Neural cell (in vitro differentiated cells): ENCODE measurements at regions not wholly inside any gene's neighbourhood (a gene's known extent, or its start where the extent isn't known, plus 50 kb on each side); places are given as distances from the start of the nearest gene placed in this dataset.

Experiments used
- H2AFZ ChIP-seq: fragments of 200-600, 300-800 bp; sonication (generic), shearing (Covaris generic); 2 replicates; pipeline ENCODE4 v1.6.0; 2014; ENCODE audit warnings: low read depth, mild to moderate bottlenecking, antibody characterized with exemption, low read length, moderate library complexity
- H3F3A ChIP-seq: fragments of 200-600 bp; shearing (Covaris generic); 2 replicates; pipeline ENCODE4 v1.6.1; 2016; ENCODE audit warnings: mild to moderate bottlenecking, moderate library complexity, mixed read lengths, antibody characterized with exemption, low read length; ENCODE audit not compliant: insufficient read depth, poor library complexity, severe bottlenecking
- H3K27ac ChIP-seq: fragments of 200-600, 300-800 bp; sonication (generic), shearing (Covaris generic); 2 replicates; pipeline ENCODE4 v1.5.1; 2014; ENCODE audit warnings: mild to moderate bottlenecking, low read length, moderate library complexity
- H3K27me3 ChIP-seq: fragments of 300-800, 200-600 bp; sonication (generic), shearing (Covaris generic); 2 replicates; pipeline ENCODE4 v1.6.0; 2014; ENCODE audit warnings: mild to moderate bottlenecking, low read depth, low read length, moderate library complexity; ENCODE audit not compliant: insufficient read depth
- H3K36me3 ChIP-seq: fragments of 300-800, 200-600 bp; sonication (generic), shearing (Covaris generic); 2 replicates; pipeline ENCODE4 v1.5.1; 2014; ENCODE audit warnings: mild to moderate bottlenecking, antibody characterized with exemption, low read length, moderate library complexity; ENCODE audit not compliant: insufficient read depth
- H3K4me2 ChIP-seq: fragments of 300-800, 200-600 bp; sonication (generic), shearing (Covaris generic); 2 replicates; pipeline ENCODE4 v1.6.0; 2014; ENCODE audit warnings: mild to moderate bottlenecking, low read length
- H3K4me3 ChIP-seq: fragments of 300-800, 200-600 bp; sonication (generic), shearing (Covaris generic); 2 replicates; pipeline ENCODE4 v1.5.1; 2014; ENCODE audit warnings: mild to moderate bottlenecking, low read length, moderate library complexity
- H3K79me2 ChIP-seq: fragments of 200-600 bp; shearing (Covaris generic); replicated peaks from 2 replicates; pipeline ENCODE4 v1.6.0; 2014; ENCODE audit warnings: mild to moderate bottlenecking, low read length, moderate library complexity; ENCODE audit not compliant: insufficient read depth
- H3K9ac ChIP-seq: fragments of 300-800, 200-600 bp; sonication (generic), shearing (Covaris generic); 2 replicates; pipeline ENCODE4 v1.6.1; 2016; ENCODE audit warnings: mild to moderate bottlenecking, low read length, mixed read lengths
- H3K9me2 ChIP-seq: fragments of 200-600 bp; shearing (Covaris generic); 2 replicates; pipeline ENCODE4 v1.6.1; 2016; ENCODE audit warnings: mild to moderate bottlenecking, low read length, mixed read lengths; ENCODE audit not compliant: insufficient read depth
- H3K9me3 ChIP-seq: fragments of 200-600, 300-800 bp; sonication (generic), shearing (Covaris generic); 2 replicates; pipeline ENCODE4 v1.6.1; 2016; ENCODE audit warnings: mild to moderate bottlenecking, mixed run types, low read length, moderate library complexity, mixed read lengths
- H4K20me1 ChIP-seq: fragments of 200-600 bp; shearing (Covaris generic); 2 replicates; pipeline ENCODE4 v1.6.1; 2016; ENCODE audit warnings: mild to moderate bottlenecking, mixed run types; ENCODE audit not compliant: insufficient read depth
- EP300 ChIP-seq: fragments of 450-650 bp; conservative IDR thresholded peaks from 2 replicates; pipeline ENCODE4 v1.6.1; 2014; ENCODE audit warnings: antibody characterized with exemption, mild to moderate bottlenecking, moderate library complexity; ENCODE audit not compliant: poor library complexity, severe bottlenecking
- EZH2 ChIP-seq: fragments of 200-600, 300-800 bp; shearing (Covaris generic), sonication (generic); IDR thresholded peaks from 2 replicates; pipeline ENCODE4 v1.6.1; 2014; ENCODE audit warnings: antibody characterized with exemption, low read length, borderline replicate concordance, mild to moderate bottlenecking; ENCODE audit not compliant: insufficient read depth, poor library complexity, severe bottlenecking
- MXI1 ChIP-seq: fragments of 450-650 bp; conservative IDR thresholded peaks from 2 replicates; pipeline ENCODE4 v1.6.1; 2014; ENCODE audit warnings: antibody characterized with exemption, mild to moderate bottlenecking; ENCODE audit not compliant: poor library complexity, severe bottlenecking
- POLR2AphosphoS5 ChIP-seq: IDR thresholded peaks from 2 replicates; pipeline ENCODE4 v1.6.1; 2012
- RAD21 ChIP-seq: fragments of 450-650 bp; conservative IDR thresholded peaks from 2 replicates; pipeline ENCODE4 v1.6.1; 2014; ENCODE audit warnings: antibody characterized with exemption, mild to moderate bottlenecking, moderate library complexity
- SMC3 ChIP-seq: fragments of 450-650 bp; conservative IDR thresholded peaks from 2 replicates; pipeline ENCODE4 v1.6.1; 2014; ENCODE audit warnings: antibody characterized with exemption, mild to moderate bottlenecking, moderate library complexity; ENCODE audit not compliant: poor library complexity
- TAF1 ChIP-seq: IDR thresholded peaks from 2 replicates; pipeline ENCODE4 v1.6.1; 2012; ENCODE audit warnings: low read depth
- TF ChIP-seq, protein P1 (sequence below): IDR thresholded peaks from 2 replicates; pipeline ENCODE4 v1.6.1; 2012; ENCODE audit warnings: borderline replicate concordance
- TF ChIP-seq, protein P2 (sequence below): fragments of 450-650 bp; IDR thresholded peaks from 2 replicates; pipeline ENCODE4 v1.5.1; 2014; ENCODE audit warnings: antibody characterized with exemption, mild to moderate bottlenecking, moderate library complexity; ENCODE audit not compliant: poor library complexity, severe bottlenecking

DNA sequence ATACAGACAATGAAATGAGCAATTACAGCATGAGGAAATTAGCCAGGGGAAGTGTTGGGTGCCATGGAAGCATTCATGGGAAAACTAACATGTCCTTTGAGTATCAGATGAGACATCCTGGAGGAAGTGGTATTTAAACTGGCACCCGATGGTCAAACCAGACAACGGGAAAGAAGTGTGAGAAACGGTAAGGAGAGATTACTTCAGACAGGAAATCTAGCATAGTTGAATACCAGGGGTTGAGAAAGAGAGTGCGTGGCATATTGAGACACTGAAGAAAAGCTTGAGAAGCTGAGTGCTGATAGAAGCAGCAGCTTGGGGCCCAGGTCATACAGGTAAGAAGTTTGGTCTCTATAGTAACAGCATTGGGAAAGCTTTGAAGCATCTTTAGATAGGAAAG is 175.3 kb downstream of the C11orf87 start:
- Histone ChIP-seq H3K27me3 (no peaks in the 10 kb centered on the region), H3K9me2 (no peaks in the 10 kb centered on the region), H4K20me1 (no peaks in the 10 kb centered on the region), H3K9ac (no peak overlapping the region), H2AFZ (no peak overlapping the region), H3K9me3 (no peaks in the 10 kb centered on the region), H3K79me2 (no peaks in the 10 kb centered on the region), H3F3A (no peaks in the 10 kb centered on the region), H3K4me3 (no peak overlapping the region), H3K36me3 (no peaks in the 10 kb centered on the region), H3K4me2 (no peak overlapping the region), H3K27ac (no peak overlapping the region)
- no peak for TF ChIP-seq TAF1

DNA sequence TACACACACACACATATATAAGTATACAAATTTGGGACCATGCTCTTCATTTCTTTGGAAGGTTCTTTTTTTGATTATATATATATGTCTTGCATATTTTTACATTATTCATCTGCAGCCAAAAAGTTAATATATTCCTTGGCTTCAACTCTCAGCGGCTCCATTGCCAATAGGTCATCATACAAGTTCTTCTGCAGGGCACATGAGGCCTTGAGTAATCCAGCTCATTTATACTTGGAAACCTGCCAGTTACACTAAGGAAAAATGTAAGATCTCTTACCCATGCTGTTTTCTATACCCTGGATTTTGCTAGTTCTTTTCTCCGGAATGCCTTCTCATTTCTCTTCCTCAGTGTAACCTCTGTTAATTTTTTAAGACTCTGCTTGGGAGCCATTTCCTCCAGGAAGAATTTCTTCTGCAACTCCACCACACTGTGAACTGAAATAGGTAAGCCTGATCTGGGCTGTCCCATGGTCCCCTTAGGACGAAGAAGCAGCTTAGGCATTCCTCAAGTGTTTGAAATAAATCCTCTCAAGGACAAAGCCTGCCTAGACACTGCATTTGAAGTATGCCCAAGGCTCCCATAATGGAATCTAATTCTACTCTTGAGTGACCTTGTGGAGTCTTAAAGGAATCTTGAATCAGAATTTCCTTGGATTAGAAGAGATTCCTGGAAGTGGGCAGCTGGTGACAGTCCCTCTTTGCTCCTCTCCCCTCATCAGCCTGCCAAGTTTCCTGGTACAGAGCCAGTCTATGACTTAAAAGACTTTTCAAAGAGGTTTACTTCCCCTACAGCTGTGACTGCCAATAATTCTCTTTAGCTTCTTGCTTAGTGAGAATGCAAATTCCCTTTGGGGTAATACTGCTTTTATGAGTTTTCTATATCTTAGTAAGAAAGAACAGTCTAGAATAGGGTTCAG is 182.8 kb downstream of the C11orf87 start:
- Histone ChIP-seq H3K79me2 (no peaks in the 10 kb centered on the region), H3K9ac (no peak overlapping the region), H3K27ac (no peak overlapping the region), H3K27me3 (no peaks in the 10 kb centered on the region), H3F3A (no peaks in the 10 kb centered on the region), H3K4me2 (no peak overlapping the region), H2AFZ (no peak overlapping the region), H4K20me1 (no peaks in the 10 kb centered on the region), H3K9me3 (no peaks in the 10 kb centered on the region), H3K4me3 (no peak overlapping the region), H3K36me3 (no peaks in the 10 kb centered on the region), H3K9me2 (no peaks in the 10 kb centered on the region)
- TF ChIP-seq RAD21: no peak
- no peak for TF ChIP-seq POLR2AphosphoS5
- no peak for TF ChIP-seq TAF1
- no peak for TF ChIP-seq EZH2
- TF ChIP-seq SMC3: no peak

DNA sequence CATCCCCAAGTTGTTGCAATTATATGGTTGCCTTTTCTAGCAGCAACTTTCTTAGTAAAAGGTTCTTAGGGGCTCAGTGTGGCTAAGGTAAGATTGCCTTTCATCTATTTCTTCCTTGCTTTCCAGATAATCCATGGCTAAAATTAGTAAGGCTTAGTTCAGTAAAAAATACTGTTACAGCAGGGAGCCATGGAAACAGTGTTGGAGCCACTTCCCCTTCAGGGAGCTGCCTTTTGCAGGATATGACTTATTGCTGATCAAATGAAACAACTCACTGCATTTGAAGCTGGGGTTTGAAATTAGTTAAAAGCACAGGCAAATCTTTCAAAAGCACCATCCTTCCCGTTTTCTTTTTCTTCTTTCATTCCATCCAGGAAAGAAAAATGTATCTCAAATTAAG is 184.3 kb downstream of the C11orf87 start:
- TF ChIP-seq TAF1 (no peak), MXI1 (no peak), RAD21 (no peak), EP300 (no peak), EZH2 (no peak), SMC3 (no peak), POLR2AphosphoS5 (no peak)
- TF ChIP-seq, protein P1, sequence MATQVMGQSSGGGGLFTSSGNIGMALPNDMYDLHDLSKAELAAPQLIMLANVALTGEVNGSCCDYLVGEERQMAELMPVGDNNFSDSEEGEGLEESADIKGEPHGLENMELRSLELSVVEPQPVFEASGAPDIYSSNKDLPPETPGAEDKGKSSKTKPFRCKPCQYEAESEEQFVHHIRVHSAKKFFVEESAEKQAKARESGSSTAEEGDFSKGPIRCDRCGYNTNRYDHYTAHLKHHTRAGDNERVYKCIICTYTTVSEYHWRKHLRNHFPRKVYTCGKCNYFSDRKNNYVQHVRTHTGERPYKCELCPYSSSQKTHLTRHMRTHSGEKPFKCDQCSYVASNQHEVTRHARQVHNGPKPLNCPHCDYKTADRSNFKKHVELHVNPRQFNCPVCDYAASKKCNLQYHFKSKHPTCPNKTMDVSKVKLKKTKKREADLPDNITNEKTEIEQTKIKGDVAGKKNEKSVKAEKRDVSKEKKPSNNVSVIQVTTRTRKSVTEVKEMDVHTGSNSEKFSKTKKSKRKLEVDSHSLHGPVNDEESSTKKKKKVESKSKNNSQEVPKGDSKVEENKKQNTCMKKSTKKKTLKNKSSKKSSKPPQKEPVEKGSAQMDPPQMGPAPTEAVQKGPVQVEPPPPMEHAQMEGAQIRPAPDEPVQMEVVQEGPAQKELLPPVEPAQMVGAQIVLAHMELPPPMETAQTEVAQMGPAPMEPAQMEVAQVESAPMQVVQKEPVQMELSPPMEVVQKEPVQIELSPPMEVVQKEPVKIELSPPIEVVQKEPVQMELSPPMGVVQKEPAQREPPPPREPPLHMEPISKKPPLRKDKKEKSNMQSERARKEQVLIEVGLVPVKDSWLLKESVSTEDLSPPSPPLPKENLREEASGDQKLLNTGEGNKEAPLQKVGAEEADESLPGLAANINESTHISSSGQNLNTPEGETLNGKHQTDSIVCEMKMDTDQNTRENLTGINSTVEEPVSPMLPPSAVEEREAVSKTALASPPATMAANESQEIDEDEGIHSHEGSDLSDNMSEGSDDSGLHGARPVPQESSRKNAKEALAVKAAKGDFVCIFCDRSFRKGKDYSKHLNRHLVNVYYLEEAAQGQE: no peak
- TF ChIP-seq, protein P2, sequence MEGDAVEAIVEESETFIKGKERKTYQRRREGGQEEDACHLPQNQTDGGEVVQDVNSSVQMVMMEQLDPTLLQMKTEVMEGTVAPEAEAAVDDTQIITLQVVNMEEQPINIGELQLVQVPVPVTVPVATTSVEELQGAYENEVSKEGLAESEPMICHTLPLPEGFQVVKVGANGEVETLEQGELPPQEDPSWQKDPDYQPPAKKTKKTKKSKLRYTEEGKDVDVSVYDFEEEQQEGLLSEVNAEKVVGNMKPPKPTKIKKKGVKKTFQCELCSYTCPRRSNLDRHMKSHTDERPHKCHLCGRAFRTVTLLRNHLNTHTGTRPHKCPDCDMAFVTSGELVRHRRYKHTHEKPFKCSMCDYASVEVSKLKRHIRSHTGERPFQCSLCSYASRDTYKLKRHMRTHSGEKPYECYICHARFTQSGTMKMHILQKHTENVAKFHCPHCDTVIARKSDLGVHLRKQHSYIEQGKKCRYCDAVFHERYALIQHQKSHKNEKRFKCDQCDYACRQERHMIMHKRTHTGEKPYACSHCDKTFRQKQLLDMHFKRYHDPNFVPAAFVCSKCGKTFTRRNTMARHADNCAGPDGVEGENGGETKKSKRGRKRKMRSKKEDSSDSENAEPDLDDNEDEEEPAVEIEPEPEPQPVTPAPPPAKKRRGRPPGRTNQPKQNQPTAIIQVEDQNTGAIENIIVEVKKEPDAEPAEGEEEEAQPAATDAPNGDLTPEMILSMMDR: no peak
- Histone ChIP-seq H3K9me2 (no peaks in the 10 kb centered on the region), H3K27me3 (no peaks in the 10 kb centered on the region), H4K20me1 (no peaks in the 10 kb centered on the region), H2AFZ (no peak overlapping the region), H3F3A (no peaks in the 10 kb centered on the region), H3K79me2 (no peaks in the 10 kb centered on the region), H3K4me2 (no peak overlapping the region), H3K4me3 (no peak overlapping the region), H3K27ac (no peak overlapping the region), H3K36me3 (no peaks in the 10 kb centered on the region), H3K9me3 (no peaks in the 10 kb centered on the region), H3K9ac (no peak overlapping the region)
